ENCODE measurements at regions not wholly inside any gene's neighbourhood (a gene's known extent, or its start where the extent isn't known, plus 50 kb on each side); places are given as distances from the start of the nearest gene placed in this dataset.

GRCh38 chr1:81379430-81379829 lies 421.3 kb upstream of the ADGRL2 start:
- DNase-seq = no peak

- DNase-seq = no peak
These were observed 423.3 kb upstream of the ADGRL2 start for GRCh38 chr1:81377406-81377805.

GRCh38 chr1:81375884-81376548 lies 424.7 kb upstream of the ADGRL2 start:
- no peak for DNase-seq

GRCh38 chr1:81374481-81374880 lies 426.3 kb upstream of the ADGRL2 start:
- DNase-seq = no peak

DNA sequence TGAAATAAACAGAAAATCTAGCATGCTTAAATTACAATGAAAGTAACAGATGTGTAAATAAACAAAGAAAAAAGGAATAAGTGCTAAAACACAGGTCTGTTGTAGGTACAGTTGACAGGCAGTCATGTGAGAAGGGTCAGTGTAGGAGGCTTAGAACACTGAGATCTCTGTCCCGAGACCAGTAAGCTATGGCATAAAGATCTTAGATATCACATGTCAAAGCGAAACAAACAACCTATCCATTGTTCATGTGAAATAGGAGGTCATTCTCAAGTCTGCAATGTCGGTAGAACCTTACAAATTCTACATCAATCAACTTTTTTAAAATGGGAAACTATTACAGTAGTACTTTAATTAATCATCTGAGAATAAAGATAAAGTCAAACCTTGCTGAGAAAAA lies 428.9 kb upstream of the ADGRL2 start:
- DNase-seq = no peak

- DNase-seq = no peak
These were observed 430.9 kb upstream of the ADGRL2 start for GRCh38 chr1:81369833-81370232.

DNA sequence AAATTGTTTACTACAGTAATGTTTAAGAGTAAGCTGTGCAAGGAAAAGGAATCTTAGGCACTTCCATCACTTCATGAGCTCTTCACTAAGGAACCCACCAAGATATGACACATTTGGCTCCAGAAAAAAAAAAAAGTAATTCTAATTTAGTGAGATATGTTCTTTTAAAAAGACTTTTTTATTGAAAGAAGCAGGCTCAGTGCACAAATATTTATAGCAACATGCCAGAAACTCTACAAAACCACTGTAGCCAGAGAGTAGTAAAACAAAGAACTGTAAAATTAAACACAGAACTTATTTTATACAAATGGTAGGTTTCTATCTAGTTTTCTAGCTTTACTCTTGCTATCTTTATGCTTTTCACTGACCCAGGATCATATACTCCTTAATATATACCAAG lies 434.6 kb upstream of the ADGRL2 start:
- no peak for DNase-seq

DNA sequence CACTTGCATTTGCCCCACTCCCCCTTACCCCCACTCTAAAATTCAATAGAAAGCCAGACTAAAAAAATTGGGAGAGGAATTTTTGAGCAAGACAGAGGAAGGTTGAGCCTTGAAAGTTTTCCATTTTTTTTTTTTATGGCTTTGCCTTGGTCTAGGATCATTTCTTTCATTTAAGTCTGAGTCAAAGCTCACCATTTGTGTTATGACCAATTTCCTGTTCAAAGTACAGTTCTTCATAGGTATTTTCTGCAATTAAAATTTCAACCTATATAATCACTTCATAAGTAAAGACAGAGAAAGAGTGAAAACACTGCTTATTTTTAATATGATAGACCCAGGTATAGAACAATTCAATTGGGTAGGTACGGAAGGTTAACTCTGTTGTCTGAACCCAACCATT lies 436.6 kb upstream of the ADGRL2 start:
- no peak for DNase-seq

DNA sequence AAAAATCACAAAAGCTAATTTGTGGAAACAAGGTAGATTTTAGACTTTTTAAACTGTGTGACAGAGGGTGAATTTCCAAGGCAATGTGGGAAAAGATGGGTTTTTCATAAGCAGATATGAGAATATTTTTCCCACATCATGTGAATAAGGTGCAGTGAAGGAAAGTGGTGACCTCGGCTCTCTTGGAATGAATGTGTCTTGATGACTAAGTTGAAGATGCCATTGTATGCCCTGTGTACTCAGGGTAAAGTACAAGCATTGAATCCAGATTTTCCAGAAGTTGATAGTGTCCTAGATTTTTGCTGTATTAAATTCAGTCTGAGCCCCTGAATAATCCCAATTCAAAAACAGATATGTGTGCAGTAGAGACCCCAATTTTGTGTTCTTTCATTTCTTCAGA lies 442.6 kb upstream of the ADGRL2 start:
- no peak for DNase-seq

GRCh38 chr1:81351864-81352263 lies 448.9 kb upstream of the ADGRL2 start:
- DNase-seq = no peak

- DNase-seq = no peak
These were observed 451.4 kb upstream of the ADGRL2 start for GRCh38 chr1:81349194-81349965.

DNA sequence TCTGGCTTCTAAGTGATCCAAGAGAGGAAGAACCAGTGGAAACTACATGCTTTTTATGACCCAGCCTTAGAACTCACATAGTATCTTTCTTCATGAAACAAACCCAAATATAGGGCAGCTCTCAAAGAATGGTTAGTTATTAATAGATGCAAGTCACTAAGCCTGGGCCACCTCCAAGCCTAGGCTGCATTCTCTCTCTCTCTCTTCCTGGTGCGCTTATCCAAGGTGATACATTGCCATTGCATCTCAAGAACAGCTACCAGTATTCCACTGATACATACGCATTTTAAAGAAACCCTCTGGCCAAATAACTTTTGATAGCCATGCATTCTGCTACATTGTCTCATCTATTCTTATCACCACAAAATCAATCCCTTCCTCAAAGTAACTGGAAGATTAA lies 455.6 kb upstream of the ADGRL2 start:
- no peak for DNase-seq

GRCh38 chr1:81340239-81340638 lies 460.5 kb upstream of the ADGRL2 start:
- no peak for DNase-seq

- DNase-seq = no peak
These were observed 463.5 kb upstream of the ADGRL2 start for GRCh38 chr1:81337226-81337625.

- DNase-seq = no peak
These were observed 464.9 kb upstream of the ADGRL2 start for GRCh38 chr1:81335876-81336275.

GRCh38 chr1:81330521-81330920 lies 470.2 kb upstream of the ADGRL2 start:
- DNase-seq = no peak

- no peak for DNase-seq
These were observed 470.6 kb upstream of the ADGRL2 start for GRCh38 chr1:81330111-81330510.

DNA sequence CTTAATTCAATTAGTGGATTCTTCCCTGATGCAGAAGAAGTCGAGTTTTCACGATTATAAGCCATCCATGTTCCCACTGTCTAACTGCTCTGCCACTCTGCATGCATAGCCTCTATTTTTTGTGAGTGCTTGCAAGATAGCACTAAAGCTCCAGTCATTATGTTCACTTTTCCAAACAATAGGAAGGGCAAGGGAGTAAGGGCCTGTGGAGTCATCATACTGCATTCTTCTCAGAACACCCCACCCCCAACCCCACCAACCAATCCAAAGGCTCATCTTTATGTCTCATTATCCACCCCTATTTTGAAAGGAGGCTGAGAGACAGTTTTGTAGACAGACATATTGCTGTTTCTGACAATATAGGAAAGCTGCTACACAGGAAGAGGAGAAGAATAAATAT lies 471.7 kb upstream of the ADGRL2 start:
- DNase-seq = no peak

DNA sequence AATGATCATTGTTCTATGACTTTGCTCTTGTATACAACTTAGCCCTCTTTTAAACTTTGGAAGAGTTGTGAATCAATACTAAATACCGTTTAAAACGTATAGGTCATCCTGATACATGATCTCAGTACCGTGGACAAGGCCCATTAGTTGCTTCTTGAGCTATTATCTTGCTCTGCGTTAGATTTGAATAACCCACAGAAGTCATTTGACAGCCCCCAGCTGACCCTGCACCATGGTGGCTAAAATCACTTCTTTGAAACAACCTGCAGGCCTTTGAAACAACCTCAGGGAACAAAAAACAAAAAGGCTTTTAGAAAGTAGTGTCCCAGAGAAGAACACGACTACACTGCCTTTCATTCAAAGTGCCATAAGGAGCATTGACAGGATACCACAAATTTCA lies 473.0 kb upstream of the ADGRL2 start:
- no peak for DNase-seq

GRCh38 chr1:81327103-81327710 lies 473.5 kb upstream of the ADGRL2 start:
- DNase-seq = no peak

GRCh38 chr1:81326212-81326611 lies 474.5 kb upstream of the ADGRL2 start:
- no peak for DNase-seq

GRCh38 chr1:81325397-81325796 lies 475.3 kb upstream of the ADGRL2 start:
- DNase-seq = no peak

DNA sequence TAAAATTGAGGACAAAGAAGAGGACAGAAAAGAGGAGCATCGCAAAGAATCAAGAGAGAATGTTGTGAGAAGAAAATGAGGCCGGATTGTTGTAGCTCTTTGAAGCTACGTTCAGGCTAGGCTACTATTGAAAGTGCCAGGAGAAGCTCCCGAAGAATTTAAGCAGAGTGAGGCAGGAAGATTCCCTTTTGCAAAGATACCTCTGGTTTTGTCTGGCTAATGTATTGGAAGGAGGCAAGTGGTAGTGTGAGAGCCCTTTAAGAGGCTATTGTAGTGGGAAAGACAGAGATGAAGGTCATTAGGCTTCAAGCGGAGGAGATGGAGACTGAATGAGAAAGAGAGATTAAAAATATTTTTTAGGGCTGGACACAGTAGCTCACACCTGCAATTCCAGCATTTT lies 476.9 kb upstream of the ADGRL2 start:
- no peak for DNase-seq

- no peak for DNase-seq
These were observed 483.5 kb upstream of the ADGRL2 start for GRCh38 chr1:81317191-81317590.

Data from midbrain (tissue), 1 donor.